ENCODE measurements at regions not wholly inside any gene's neighbourhood (a gene's known extent, or its start where the extent isn't known, plus 50 kb on each side); places are given as distances from the start of the nearest gene placed in this dataset.

- Mint-ChIP-seq H3K27ac (ENCODE audit: unreplicated experiment) (no peak overlapping the region), H3K4me1 (ENCODE audit: low read depth, unreplicated experiment) (no peaks in the 10 kb centered on the region), H3K36me3 (ENCODE audit: insufficient read depth, unreplicated experiment) (no peaks in the 10 kb centered on the region), H3K9me3 (ENCODE audit: low read depth, unreplicated experiment) (no peaks in the 10 kb centered on the region), H3K27me3 (ENCODE audit: unreplicated experiment) (no peaks in the 10 kb centered on the region), H3K4me3 (ENCODE audit: low read depth, unreplicated experiment) (no peak overlapping the region)
- DNase-seq, result no peak
- no peak for TF ChIP-seq CTCF (IDR thresholded peaks at IDR 0.05; ENCODE audit: unreplicated experiment)
- no TSS peak for BruUV-seq (replicated peaks)
- intact Hi-C loops (cut with micrococcal nuclease; ENCODE audit: unreplicated experiment), result no loop called here
- CTCF ChIA-PET, result interaction anchor here (0.6 kb wide), 1 partner anchor 567 kb away, joined by 6 read pairs; no protein-coding TSS in a partner anchor
These were observed 249.9 kb upstream of the JUN start for GRCh38 chr1:59033761-59034160.

- DNase-seq, result no peak
- intact Hi-C loops (cut with micrococcal nuclease; ENCODE audit: unreplicated experiment), result no loop called here
- BruUV-seq (replicated peaks), result no TSS peak
- Mint-ChIP-seq H3K27ac (ENCODE audit: unreplicated experiment) (no peak overlapping the region), H3K4me3 (ENCODE audit: low read depth, unreplicated experiment) (no peak overlapping the region), H3K9me3 (ENCODE audit: low read depth, unreplicated experiment) (no peaks in the 10 kb centered on the region), H3K36me3 (ENCODE audit: insufficient read depth, unreplicated experiment) (no peaks in the 10 kb centered on the region), H3K4me1 (ENCODE audit: low read depth, unreplicated experiment) (no peaks in the 10 kb centered on the region), H3K27me3 (ENCODE audit: unreplicated experiment) (no peaks in the 10 kb centered on the region)
- TF ChIP-seq CTCF (IDR thresholded peaks at IDR 0.05; ENCODE audit: unreplicated experiment), result no peak
- CTCF ChIA-PET, result no interaction called here
These were observed 251.1 kb upstream of the JUN start for GRCh38 chr1:59034925-59035324.

- no peaks in the 10 kb centered on the region for H3K9me3 Mint-ChIP-seq (ENCODE audit: low read depth, unreplicated experiment)
- CTCF ChIA-PET, result no interaction called here
- no peak for DNase-seq
These were observed 255.7 kb upstream of the JUN start for GRCh38 chr1:59039551-59039950.

GRCh38 chr1:59040486-59040885 lies 256.4 kb upstream of the FGGY start:
- Mint-ChIP-seq H3K9me3 (ENCODE audit: low read depth, unreplicated experiment) (no peaks in the 10 kb centered on the region), H3K36me3 (ENCODE audit: insufficient read depth, unreplicated experiment) (no peaks in the 10 kb centered on the region), H3K4me1 (ENCODE audit: low read depth, unreplicated experiment) (no peaks in the 10 kb centered on the region), H3K27ac (ENCODE audit: unreplicated experiment) (no peak overlapping the region), H3K27me3 (ENCODE audit: unreplicated experiment) (no peaks in the 10 kb centered on the region), H3K4me3 (ENCODE audit: low read depth, unreplicated experiment) (no peak overlapping the region)
- BruUV-seq (replicated peaks), result no TSS peak
- CTCF ChIA-PET, result no interaction called here
- DNase-seq, result no peak
- intact Hi-C loops (cut with micrococcal nuclease; ENCODE audit: unreplicated experiment), result no loop called here
- TF ChIP-seq CTCF (IDR thresholded peaks at IDR 0.05; ENCODE audit: unreplicated experiment), result no peak

More at GRCh38 chr1:59039551-59039950, 255.7 kb upstream of the JUN start:
- no peaks in the 10 kb centered on the region for H3K27me3 Mint-ChIP-seq (ENCODE audit: unreplicated experiment)
- H3K36me3 Mint-ChIP-seq (ENCODE audit: insufficient read depth, unreplicated experiment), result no peaks in the 10 kb centered on the region
- H3K27ac Mint-ChIP-seq (ENCODE audit: unreplicated experiment), result no peak overlapping the region
- H3K4me1 Mint-ChIP-seq (ENCODE audit: low read depth, unreplicated experiment), result no peaks in the 10 kb centered on the region
- BruUV-seq (replicated peaks), result no TSS peak
- intact Hi-C loops (cut with micrococcal nuclease; ENCODE audit: unreplicated experiment), result no loop called here
- TF ChIP-seq CTCF (IDR thresholded peaks at IDR 0.05; ENCODE audit: unreplicated experiment), result no peak
- no peak overlapping the region for H3K4me3 Mint-ChIP-seq (ENCODE audit: low read depth, unreplicated experiment)

Data from Calu3 (cell line).